ENCODE measurements at regions not wholly inside any gene's neighbourhood (a gene's known extent, or its start where the extent isn't known, plus 50 kb on each side); places are given as distances from the start of the nearest gene placed in this dataset.

- H3K27me3 ChIP-seq: no peaks in the 10 kb centered on the region
- no peaks in the 10 kb centered on the region for H3K4me1 ChIP-seq
- H3K27ac ChIP-seq: no peak overlapping the region
- no peaks in the 10 kb centered on the region for H3K36me3 ChIP-seq
- H3K4me3 ChIP-seq: no peak overlapping the region
- H3K9me3 ChIP-seq: no peaks in the 10 kb centered on the region
- peak in 1 of 3 donors; percentile 34 for DNase-seq
- TF ChIP-seq CTCF (IDR thresholded peaks at IDR 0.05) (no peak), POLR2A (IDR thresholded peaks at IDR 0.05) (no peak)
Measured at GRCh38 chr5:133830281-133830680, 138.1 kb downstream of the C5orf15 start.

- Histone ChIP-seq H3K9me3 (no peaks in the 10 kb centered on the region), H3K27ac (no peak overlapping the region), H3K36me3 (no peaks in the 10 kb centered on the region), H3K4me3 (no peak overlapping the region), H3K4me1 (no peaks in the 10 kb centered on the region), H3K27me3 (no peaks in the 10 kb centered on the region)
- DNase-seq: peak in 1 of 3 donors; percentile 34
- TF ChIP-seq POLR2A (IDR thresholded peaks at IDR 0.05): no peak
- TF ChIP-seq CTCF (IDR thresholded peaks at IDR 0.05): no peak
Measured at GRCh38 chr5:133829786-133830185, 138.6 kb downstream of the C5orf15 start.

- Histone ChIP-seq H3K36me3 (no peaks in the 10 kb centered on the region), H3K27me3 (no peaks in the 10 kb centered on the region), H3K4me3 (no peak overlapping the region), H3K9me3 (no peaks in the 10 kb centered on the region), H3K4me1 (no peaks in the 10 kb centered on the region), H3K27ac (no peak overlapping the region)
- TF ChIP-seq POLR2A (IDR thresholded peaks at IDR 0.05): no peak
- TF ChIP-seq CTCF (IDR thresholded peaks at IDR 0.05): no peak
- DNase-seq: no peak
Measured at GRCh38 chr5:133828722-133829121, 139.7 kb downstream of the C5orf15 start.

DNA sequence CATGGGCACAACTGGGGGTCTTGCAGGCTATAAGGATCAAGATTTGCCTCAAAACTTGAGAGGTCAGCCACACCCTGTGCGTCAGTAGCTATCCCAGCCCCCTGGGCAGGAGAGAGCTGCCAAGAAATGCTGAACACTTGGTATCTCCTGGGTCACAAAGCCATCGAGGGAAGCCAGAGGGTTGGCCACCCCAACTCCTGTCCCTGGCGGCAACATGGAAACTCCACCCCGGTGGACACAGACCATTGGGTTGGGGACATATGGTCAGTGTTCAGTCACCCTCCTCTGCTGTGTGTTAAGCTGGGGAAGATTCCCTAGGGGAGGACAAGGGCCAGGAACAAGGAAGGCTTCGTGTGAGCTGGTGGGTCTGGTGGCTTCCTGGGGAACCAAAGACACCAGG, 140.6 kb downstream of the C5orf15 start:
- peak in 1 of 3 donors; percentile 27 for DNase-seq
- no peaks in the 10 kb centered on the region for H3K4me1 ChIP-seq

DNA sequence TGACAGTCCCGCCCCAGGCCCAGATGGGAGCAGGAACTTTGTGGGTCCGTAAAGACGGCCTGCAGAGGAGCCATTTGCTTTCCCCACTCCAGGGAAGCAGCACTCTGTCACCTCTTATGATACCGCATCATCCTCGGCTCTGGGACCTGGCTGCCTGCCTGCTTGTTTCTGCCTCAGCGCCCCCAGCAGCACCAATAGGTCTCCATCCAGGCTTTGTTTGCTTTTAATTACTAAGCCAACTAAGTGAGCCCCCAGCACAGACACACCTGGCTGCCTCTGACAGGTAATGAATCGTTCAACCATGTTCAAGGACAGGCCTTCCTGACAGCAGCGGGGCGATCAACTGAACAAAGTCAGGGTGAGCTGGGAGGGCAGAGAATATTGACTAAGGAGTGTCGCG, 141.4 kb downstream of the C5orf15 start:
- no peak overlapping the region for H3K27ac ChIP-seq
- no peaks in the 10 kb centered on the region for H3K27me3 ChIP-seq
- H3K4me1 ChIP-seq: no peaks in the 10 kb centered on the region
- no peaks in the 10 kb centered on the region for H3K9me3 ChIP-seq
- DNase-seq: peak in 1 of 3 donors; percentile 40
- TF ChIP-seq POLR2A (IDR thresholded peaks at IDR 0.05): no peak
- TF ChIP-seq CTCF (IDR thresholded peaks at IDR 0.05): no peak
- H3K4me3 ChIP-seq: no peak overlapping the region
- no peaks in the 10 kb centered on the region for H3K36me3 ChIP-seq

More for the DNA sequence above, 140.6 kb downstream of the C5orf15 start:
- no peak overlapping the region for H3K4me3 ChIP-seq
- no peak overlapping the region for H3K27ac ChIP-seq
- no peaks in the 10 kb centered on the region for H3K27me3 ChIP-seq
- no peaks in the 10 kb centered on the region for H3K9me3 ChIP-seq
- no peaks in the 10 kb centered on the region for H3K36me3 ChIP-seq
- TF ChIP-seq POLR2A (IDR thresholded peaks at IDR 0.05) (no peak), CTCF (IDR thresholded peaks at IDR 0.05) (no peak)
